SK-N-SH treated with all-trans-retinoic acid at 6 μM for 48 hours (cell line): ENCODE measurements at regions not wholly inside any gene's neighbourhood (a gene's known extent, or its start where the extent isn't known, plus 50 kb on each side); places are given as distances from the start of the nearest gene placed in this dataset.

Experiments
- ATAC-seq: fragments of 200-7000 bp; cut with Tn5 transposase; 3 replicates; pipeline ENCODE4 v1.9.1; 2020; ENCODE audit warnings: mild to moderate bottlenecking, moderate library complexity
- ARNTL ChIP-seq: fragments of 450-650 bp; formaldehyde crosslinking; IDR thresholded peaks from 2 replicates; pipeline ENCODE4 v1.5.0; 2020; ENCODE audit warnings: low read depth, mild to moderate bottlenecking, moderate library complexity, borderline replicate concordance
- BACH2 ChIP-seq: fragments of 250-450 bp; sonication (Bioruptor Pico); IDR thresholded peaks from 2 replicates; pipeline ENCODE4 v1.9.0; 2021; ENCODE audit warnings: mild to moderate bottlenecking, borderline replicate concordance
- CREB5 ChIP-seq: fragments of 250-450 bp; sonication (Bioruptor Pico); IDR thresholded peaks from 2 replicates; pipeline ENCODE4 v1.5.1; 2020; ENCODE audit warnings: low read depth, mild to moderate bottlenecking, moderate library complexity
- CSDC2 ChIP-seq: fragments of 250-450 bp; sonication (Bioruptor Pico); IDR thresholded peaks from 2 replicates; pipeline ENCODE4 v1.5.0; 2020; ENCODE audit warnings: mild to moderate bottlenecking, moderate library complexity
- CSRNP3 ChIP-seq: fragments of 250-450 bp; sonication (Bioruptor Pico); IDR thresholded peaks from 2 replicates; pipeline ENCODE4 v1.5.1; 2021; ENCODE audit warnings: mild to moderate bottlenecking, moderate library complexity
- ESRRG ChIP-seq: fragments of 250-450 bp; sonication (Bioruptor Pico); IDR thresholded peaks from 2 replicates; pipeline ENCODE4 v1.6.1; 2021; ENCODE audit warnings: mild to moderate bottlenecking
- GLIS3 ChIP-seq: fragments of 250-450 bp; sonication (Bioruptor Pico); IDR thresholded peaks from 2 replicates; pipeline ENCODE4 v1.5.0; 2020; ENCODE audit warnings: mild to moderate bottlenecking, moderate library complexity
- ISL1 ChIP-seq: fragments of 250-450 bp; sonication (Bioruptor Pico); IDR thresholded peaks from 2 replicates; pipeline ENCODE4 v2.1.2; 2022; ENCODE audit warnings: mild to moderate bottlenecking, moderate library complexity
- OSR1 ChIP-seq: fragments of 250-450 bp; sonication (Bioruptor Pico); IDR thresholded peaks from 2 replicates; pipeline ENCODE4 v1.8.0; 2022; ENCODE audit warnings: moderate library complexity, mild to moderate bottlenecking, inconsistent platforms
- POU6F1 ChIP-seq: fragments of 250-450 bp; sonication (Bioruptor Pico); IDR thresholded peaks from 2 replicates; pipeline ENCODE4 v1.8.0; 2021; ENCODE audit warnings: low read depth, mild to moderate bottlenecking, moderate library complexity, borderline replicate concordance
- PPARA ChIP-seq: fragments of 250-450 bp; sonication (Bioruptor Pico); IDR thresholded peaks from 2 replicates; pipeline ENCODE4 v1.5.0; 2020; ENCODE audit warnings: mild to moderate bottlenecking, borderline replicate concordance
- RARB ChIP-seq: fragments of 250-450 bp; sonication (Bioruptor Pico); IDR thresholded peaks from 2 replicates; pipeline ENCODE4 v1.8.0; 2021; ENCODE audit warnings: mild to moderate bottlenecking, moderate library complexity
- SNAI2 ChIP-seq: fragments of 250-450 bp; sonication (Bioruptor Pico); IDR thresholded peaks from 2 replicates; pipeline ENCODE4 v1.5.0; 2020; ENCODE audit warnings: mild to moderate bottlenecking, moderate library complexity
- TCF4 ChIP-seq: fragments of 250-450 bp; sonication (Bioruptor Pico); IDR thresholded peaks from 2 replicates; pipeline ENCODE4 v1.8.0; 2021; ENCODE audit warnings: mild to moderate bottlenecking, moderate library complexity, borderline replicate concordance
- TOX ChIP-seq: fragments of 250-450 bp; sonication (Bioruptor Pico); IDR thresholded peaks from 2 replicates; pipeline ENCODE4 v1.8.0; 2021; ENCODE audit warnings: mild to moderate bottlenecking, moderate library complexity, borderline replicate concordance
- TSHZ2 ChIP-seq: fragments of 250-450 bp; sonication (Bioruptor Pico); IDR thresholded peaks from 2 replicates; pipeline ENCODE4 v1.5.0; 2020; ENCODE audit warnings: mild to moderate bottlenecking, moderate library complexity
- ZC3H10 ChIP-seq: fragments of 250-450 bp; sonication (Bioruptor Pico); IDR thresholded peaks from 2 replicates; pipeline ENCODE4 v1.5.1; 2021; ENCODE audit warnings: mild to moderate bottlenecking, moderate library complexity
- ZFP3 ChIP-seq: fragments of 250-450 bp; sonication (Bioruptor Pico); IDR thresholded peaks from 2 replicates; pipeline ENCODE4 v1.5.0; 2020; ENCODE audit warnings: mild to moderate bottlenecking, moderate library complexity
- ZFP30 ChIP-seq: fragments of 450-650 bp; formaldehyde crosslinking; IDR thresholded peaks from 2 replicates; pipeline ENCODE4 v1.5.0; 2022; ENCODE audit warnings: mild to moderate bottlenecking, moderate library complexity
- ZNF565 ChIP-seq: fragments of 450-650 bp; formaldehyde crosslinking; conservative IDR thresholded peaks from 2 replicates; pipeline ENCODE4 v1.5.0; 2020; ENCODE audit warnings: low read depth, mild to moderate bottlenecking, moderate library complexity
- ZNF70 ChIP-seq: fragments of 450-650 bp; formaldehyde crosslinking; IDR thresholded peaks from 2 replicates; pipeline ENCODE4 v1.5.0; 2020; ENCODE audit warnings: mild to moderate bottlenecking, moderate library complexity
- ZNF8 ChIP-seq: fragments of 450-650 bp; formaldehyde crosslinking; IDR thresholded peaks from 2 replicates; pipeline ENCODE4 v1.5.0; 2020; ENCODE audit warnings: mild to moderate bottlenecking, moderate library complexity

- TF ChIP-seq TSHZ2 (CRISPR knock-in tag) (no peak), ISL1 (CRISPR knock-in tag) (no peak), GLIS3 (CRISPR knock-in tag) (no peak), ARNTL (no peak), ZFP3 (CRISPR knock-in tag) (no peak), RARB (CRISPR knock-in tag) (no peak), BACH2 (CRISPR knock-in tag) (no peak), CSDC2 (CRISPR knock-in tag) (no peak), POU6F1 (CRISPR knock-in tag) (no peak), TOX (no peak), CREB5 (CRISPR knock-in tag) (no peak), CSRNP3 (no peak), OSR1 (CRISPR knock-in tag) (no peak), ZC3H10 (CRISPR knock-in tag) (no peak), SNAI2 (CRISPR knock-in tag) (no peak), ESRRG (CRISPR knock-in tag) (no peak), ZNF70 (no peak), ZNF8 (no peak)
- no peak for ATAC-seq
Measured at GRCh38 chr3:154844863-154845262, 235.3 kb upstream of the MME start.

GRCh38 chr3:154843647-154844046 lies 236.5 kb upstream of the MME start:
- no peak for ATAC-seq

GRCh38 chr3:154842536-154842935 lies 237.6 kb upstream of the MME start:
- ATAC-seq, result no peak
- no peak for TF ChIP-seq SNAI2 (CRISPR knock-in tag)
- TF ChIP-seq PPARA, result no peak
- TF ChIP-seq ZFP30, result no peak
- no peak for TF ChIP-seq CSRNP3
- TF ChIP-seq ZFP3 (CRISPR knock-in tag), result no peak
- no peak for TF ChIP-seq RARB (CRISPR knock-in tag)
- no peak for TF ChIP-seq CREB5 (CRISPR knock-in tag)
- no peak for TF ChIP-seq GLIS3 (CRISPR knock-in tag)
- TF ChIP-seq ESRRG (CRISPR knock-in tag), result no peak
- TF ChIP-seq TCF4, result no peak
- no peak for TF ChIP-seq ZC3H10 (CRISPR knock-in tag)
- TF ChIP-seq BACH2 (CRISPR knock-in tag), result no peak
- no peak for TF ChIP-seq ZNF8

More at GRCh38 chr3:154843647-154844046, 236.5 kb upstream of the MME start:
- no peak for TF ChIP-seq CSRNP3
- no peak for TF ChIP-seq ESRRG (CRISPR knock-in tag)
- TF ChIP-seq BACH2 (CRISPR knock-in tag), result no peak
- TF ChIP-seq ZC3H10 (CRISPR knock-in tag), result no peak
- no peak for TF ChIP-seq ZNF70
- TF ChIP-seq ZFP30, result no peak
- no peak for TF ChIP-seq PPARA
- no peak for TF ChIP-seq CSDC2 (CRISPR knock-in tag)
- TF ChIP-seq ISL1 (CRISPR knock-in tag), result no peak
- no peak for TF ChIP-seq RARB (CRISPR knock-in tag)
- TF ChIP-seq ZNF565 (CRISPR knock-in tag), result no peak
- TF ChIP-seq TCF4, result no peak
